Heart left ventricle (tissue), 16 donors: ENCODE measurements at regions not wholly inside any gene's neighbourhood (a gene's known extent, or its start where the extent isn't known, plus 50 kb on each side); places are given as distances from the start of the nearest gene placed in this dataset.
"Not testable (repeated sequence)": the region's sequence is repeated elsewhere in the genome, so short reads cannot be mapped to it uniquely, and the experiment has no call there.

Experiments
- ATAC-seq, 4 donors: fragments of 200-7000 bp; cut with Tn5 transposase; one replicate each; pipeline ENCODE4 v1.9.1; 2020 to 2022; ENCODE audit warnings: moderate library complexity in 4 of 4, mild to moderate bottlenecking in 3 of 4, moderate number of reproducible peaks in 1 of 4
- DNase-seq, 5 donors: peaks; one replicate each; pipeline ENCODE4 v3.0.0-alpha.2; 2020
- H3K27ac ChIP-seq, 12 donors: fragments of 200-600 bp; sonication (generic) in 4 of 12; one replicate each; pipeline versions ENCODE4 v1.5.0 to v1.8.0; 2016 to 2022; ENCODE audit warnings: mild to moderate bottlenecking in 2 of 12
- H3K27me3 ChIP-seq, 9 donors: fragments of 200-600 bp; sonication (generic) in 2 of 9; one replicate each; pipeline versions ENCODE4 v1.5.1 to v1.8.0; 2016 to 2022; ENCODE audit warnings: mild to moderate bottlenecking in 3 of 9
- H3K36me3 ChIP-seq, 9 donors: fragments of 200-600 bp; sonication (generic) in 2 of 9; one replicate each; pipeline versions ENCODE4 v1.5.0 to v1.8.0; 2018 to 2022; ENCODE audit warnings: mild to moderate bottlenecking in 2 of 9
- H3K4me1 ChIP-seq, 12 donors: fragments of 200-600 bp; sonication (generic) in 4 of 12; one replicate each; pipeline versions ENCODE4 v1.5.0 to v1.8.0; 2016 to 2022; ENCODE audit warnings: mild to moderate bottlenecking in 3 of 12
- H3K4me3 ChIP-seq, 12 donors: fragments of 200-600 bp; sonication (generic) in 4 of 12; one replicate each; pipeline versions ENCODE4 v1.5.0 to v1.8.0; 2017 to 2022; ENCODE audit warnings: mild to moderate bottlenecking in 9 of 12, moderate library complexity in 4 of 12
- H3K9me3 ChIP-seq, 12 donors: fragments of 200-600 bp; sonication (generic) in 4 of 12; one replicate each; pipeline versions ENCODE4 v1.5.0 to v1.8.0; 2016 to 2022; ENCODE audit warnings: mild to moderate bottlenecking in 1 of 12
- POLR2A ChIP-seq, 2 donors: fragments of 450-650 bp; IDR thresholded peaks; one replicate each; pipeline ENCODE4 v1.6.1; 2017; ENCODE audit warnings: antibody characterized with exemption in 2 of 2, mild to moderate bottlenecking in 2 of 2, moderate library complexity in 2 of 2
- WGBS, 4 donors: extraction: QIAGEN DNeasy Blood & Tissue Kit in 2 of 4; methylation state at CpG; one replicate each; pipeline versions ENCODE4 v1.1.5 to v1.1.7; 2013 to 2018; 5-methylcytosine and 5-hydroxymethylcytosine counted together
- intact Hi-C, 10 donors: fragments of 100-400 bp; cut with DNase I; formaldehyde crosslinking; loops; one replicate each; pipeline versions ENCODE4 v1.11.1 to v1.14.2; 2022
- TF ChIP-seq, protein P1 (sequence below), 12 donors: fragments of 200-600 bp; sonication (generic) in 4 of 12; IDR thresholded peaks; one replicate each; pipeline versions ENCODE4 v1.5.0 to v1.8.0; 2018 to 2022; ENCODE audit warnings: antibody characterized with exemption in 12 of 12, mild to moderate bottlenecking in 5 of 12
- donor health status: ischemic (EF 13 %, LVEDD 7.1; RV severe dilation, severe dysfunction).
- donor health status: healthy with polysubstance abuse.
- donor health status: DM: no; HTN: yes; CAD: no.
- donor health status: DM: no; HTN: no; CAD: no.
- donor health status: ischemic (EF 25% LVEDD 6.9; RV normal size, moderate dysfunction).
- donor health status: ischemic (EF 25% LVEDD 5.7; RV mildly dilated, moderate dysfunction).
- donor health status: healthy.
- donor health status: DM: yes; HTN: yes; CAD: no.
- donor health status: ischemic (EF 35%, LVEDD 5.7; RV mildly dilated, moderate dysfunction).
- donor health status: nonischemic (EF 11% LVEDD 7.7; RV severe dilation, severe dysfunction).
- donor health status: DM: yes; HTN: yes; CAD: no.
- donor health status: PGD.
- donor health status: ischemic (EF 29% LVEDD 5.4; RV normal size, mild dysfunction).
- donor health status: nonischemic (EF 23%, LVEDD 6.1; RV moderate dilation, normal function).

DNA sequence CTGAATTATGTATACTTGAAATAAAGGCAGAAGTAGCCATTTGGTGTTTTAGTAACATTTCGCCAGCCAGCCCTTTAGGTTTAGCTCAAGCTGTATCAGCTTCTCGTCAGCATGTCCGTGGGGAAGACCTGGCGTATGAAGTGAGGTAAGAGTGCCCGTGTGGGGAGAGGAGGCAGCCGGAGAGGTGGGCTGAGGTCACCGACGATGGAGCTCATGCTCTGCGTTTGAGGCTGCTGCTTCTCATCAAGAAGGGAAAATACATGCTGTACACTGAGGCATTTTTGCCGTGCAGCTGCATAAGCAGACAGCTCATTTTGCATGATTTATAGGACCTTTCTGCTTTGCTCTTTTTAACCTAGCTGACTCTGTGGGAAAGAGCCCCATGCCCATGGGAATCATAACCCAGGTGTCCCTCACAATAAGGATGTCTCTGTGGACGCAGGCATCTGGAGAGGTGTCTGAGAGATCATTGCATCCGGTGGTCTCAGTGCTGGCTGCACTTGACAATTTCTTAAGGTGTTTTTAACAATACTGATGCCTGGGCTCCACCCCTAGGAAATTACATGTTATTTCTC, 179.1 kb downstream of the ABCC12 start:
- no peak for TF ChIP-seq POLR2A (IDR thresholded peaks at IDR 0.05)
- TF ChIP-seq, protein P1, sequence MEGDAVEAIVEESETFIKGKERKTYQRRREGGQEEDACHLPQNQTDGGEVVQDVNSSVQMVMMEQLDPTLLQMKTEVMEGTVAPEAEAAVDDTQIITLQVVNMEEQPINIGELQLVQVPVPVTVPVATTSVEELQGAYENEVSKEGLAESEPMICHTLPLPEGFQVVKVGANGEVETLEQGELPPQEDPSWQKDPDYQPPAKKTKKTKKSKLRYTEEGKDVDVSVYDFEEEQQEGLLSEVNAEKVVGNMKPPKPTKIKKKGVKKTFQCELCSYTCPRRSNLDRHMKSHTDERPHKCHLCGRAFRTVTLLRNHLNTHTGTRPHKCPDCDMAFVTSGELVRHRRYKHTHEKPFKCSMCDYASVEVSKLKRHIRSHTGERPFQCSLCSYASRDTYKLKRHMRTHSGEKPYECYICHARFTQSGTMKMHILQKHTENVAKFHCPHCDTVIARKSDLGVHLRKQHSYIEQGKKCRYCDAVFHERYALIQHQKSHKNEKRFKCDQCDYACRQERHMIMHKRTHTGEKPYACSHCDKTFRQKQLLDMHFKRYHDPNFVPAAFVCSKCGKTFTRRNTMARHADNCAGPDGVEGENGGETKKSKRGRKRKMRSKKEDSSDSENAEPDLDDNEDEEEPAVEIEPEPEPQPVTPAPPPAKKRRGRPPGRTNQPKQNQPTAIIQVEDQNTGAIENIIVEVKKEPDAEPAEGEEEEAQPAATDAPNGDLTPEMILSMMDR (IDR thresholded peaks at IDR 0.05) = no peak
- Histone ChIP-seq H3K4me1 (no peaks in the 10 kb centered on the region), H3K4me3 (no peak overlapping the region), H3K9me3 (no peaks in the 10 kb centered on the region), H3K36me3 (no peaks in the 10 kb centered on the region), H3K27me3 (peaks cover 0 to 4% (median 0%) of the 10 kb centered on the region in 9 donors), H3K27ac (no peak overlapping the region)
- intact Hi-C loops = no loop called here
- no peak for ATAC-seq
- no peak for DNase-seq
- WGBS, 4 donors = 80 to 83% (median 82%) methylated on average over 12 of the region's 12 CpGs

DNA sequence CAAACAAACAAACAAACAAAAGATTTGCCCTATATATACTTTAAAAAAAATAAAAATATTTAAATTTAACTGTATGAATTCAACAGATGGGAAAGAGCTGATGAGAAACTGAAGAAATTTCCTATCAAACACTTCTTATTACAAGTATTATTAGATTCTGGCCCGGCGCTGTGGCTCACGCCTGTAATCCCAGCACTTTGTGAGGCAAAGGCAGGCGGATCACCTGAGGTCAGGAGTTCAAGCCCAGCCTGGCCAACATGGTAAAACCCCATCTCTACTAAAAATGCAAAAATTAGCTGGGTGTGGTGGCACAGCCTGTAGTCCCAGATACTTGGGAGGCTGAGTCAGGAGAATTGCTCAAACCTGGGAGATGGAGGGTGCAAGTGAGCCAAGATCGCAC, 180.8 kb downstream of the ABCC12 start:
- H3K36me3 ChIP-seq, H3K4me1 ChIP-seq, H3K27me3 ChIP-seq, intact Hi-C loops, ATAC-seq, H3K4me3 ChIP-seq, H3K27ac ChIP-seq, DNase-seq, H3K9me3 ChIP-seq: not testable (repeated sequence)
- 89 to 91% (median 91%) methylated on average over 5 of the region's 5 CpGs for WGBS, 4 donors

DNA sequence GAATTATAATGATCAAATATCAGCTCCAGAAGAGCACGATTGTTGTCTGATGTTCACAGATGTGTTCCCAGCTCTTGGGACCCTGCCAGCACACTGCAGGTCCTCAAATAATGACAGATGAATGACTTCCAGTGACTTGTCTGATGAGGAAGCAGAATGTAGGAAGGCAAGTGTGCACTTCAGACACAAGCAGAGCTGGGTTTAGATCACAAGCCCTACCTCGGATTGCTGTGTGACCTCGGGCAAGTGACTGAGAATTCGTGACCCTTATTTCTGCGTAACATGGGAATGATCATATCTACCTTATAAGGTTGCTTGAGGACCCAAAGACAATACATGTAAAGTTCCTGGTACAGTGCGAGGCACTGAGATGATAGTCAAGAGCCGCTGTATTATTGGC, 182.2 kb downstream of the ABCC12 start:
- Histone ChIP-seq H3K27me3 (peaks cover 0 to 4% (median 0%) of the 10 kb centered on the region in 9 donors), H3K4me1 (no peaks in the 10 kb centered on the region), H3K9me3 (no peaks in the 10 kb centered on the region), H3K4me3 (no peak overlapping the region), H3K27ac (no peak overlapping the region), H3K36me3 (no peaks in the 10 kb centered on the region)
- TF ChIP-seq, protein P1 (IDR thresholded peaks at IDR 0.05) = no peak
- no peak for TF ChIP-seq POLR2A (IDR thresholded peaks at IDR 0.05)
- ATAC-seq = no peak
- no peak for DNase-seq
- 82 to 92% (median 88%) methylated on average over 7 of the region's 7 CpGs for WGBS, 4 donors
- intact Hi-C loops = no loop called here

DNA sequence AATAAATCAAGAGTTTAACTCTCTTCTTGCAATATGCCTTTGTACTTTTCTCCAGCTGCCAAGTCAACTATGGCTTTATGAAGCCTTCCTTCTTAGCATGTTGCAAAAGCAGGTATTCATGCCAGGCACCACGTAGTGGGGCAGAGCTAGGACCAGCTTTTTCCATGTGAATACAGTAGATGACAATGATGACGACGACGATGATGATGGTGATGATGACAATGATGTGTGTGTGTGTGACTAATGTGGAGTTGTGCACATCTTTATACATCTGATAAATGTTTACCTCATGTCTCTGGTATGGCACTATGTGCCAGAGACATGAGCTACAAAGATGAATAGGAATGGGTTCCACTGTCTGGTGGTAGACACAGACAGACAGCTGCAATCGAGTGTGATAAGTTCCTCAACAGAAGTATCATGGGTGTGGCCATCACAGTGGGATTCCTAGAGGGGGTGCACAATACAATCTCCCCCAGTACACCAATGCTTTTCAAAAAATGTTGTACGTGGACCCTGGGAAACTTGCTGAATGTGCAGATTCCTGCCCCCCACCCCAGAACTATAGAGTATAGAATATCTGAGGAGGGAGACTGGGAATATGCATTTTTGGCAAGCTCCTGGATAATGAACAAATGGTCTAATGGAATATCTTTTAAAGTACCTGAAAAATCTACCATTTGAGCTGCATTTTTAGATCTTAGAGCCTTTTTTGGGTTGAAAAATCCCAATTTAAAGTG, 183.4 kb downstream of the ABCC12 start:
- H3K4me1 ChIP-seq = no peaks in the 10 kb centered on the region
- intact Hi-C loops = no loop called here
- ATAC-seq = no peak

More for the DNA sequence above, 183.4 kb downstream of the ABCC12 start:
- DNase-seq = no peak
- TF ChIP-seq, protein P1 (IDR thresholded peaks at IDR 0.05) = no peak
- TF ChIP-seq POLR2A (IDR thresholded peaks at IDR 0.05) = no peak
- no peak overlapping the region for H3K4me3 ChIP-seq
- H3K27ac ChIP-seq = no peak overlapping the region
- H3K36me3 ChIP-seq = no peaks in the 10 kb centered on the region
- H3K9me3 ChIP-seq = no peaks in the 10 kb centered on the region
- 63 to 69% (median 68%) methylated on average over 6 of the region's 6 CpGs for WGBS, 4 donors
- peaks cover 0 to 4% (median 0%) of the 10 kb centered on the region in 9 donors for H3K27me3 ChIP-seq
